Vagina (tissue), 2 donors: ENCODE measurements at regions not wholly inside any gene's neighbourhood (a gene's known extent, or its start where the extent isn't known, plus 50 kb on each side); places are given as distances from the start of the nearest gene placed in this dataset.

Experiments used
- CTCF ChIP-seq, 3 experiments: fragments of 450-650 bp in 2 of 3; fragments of 200-600 bp in 1 of 3; sonication (generic) in 1 of 3; IDR thresholded peaks; one replicate each; pipeline ENCODE4 v1.5.1; 2017 to 2019; ENCODE audit warnings: antibody characterized with exemption in 3 of 3, mild to moderate bottlenecking in 2 of 3, moderate library complexity in 2 of 3
- POLR2A ChIP-seq, 2 donors: fragments of 450-650 bp; IDR thresholded peaks; one replicate each; pipeline ENCODE4 v1.6.1; 2017; ENCODE audit warnings: antibody characterized with exemption in 2 of 2, mild to moderate bottlenecking in 2 of 2, moderate library complexity in 2 of 2
- POLR2AphosphoS5 ChIP-seq, 2 donors: sonication (generic); formaldehyde crosslinking; IDR thresholded peaks; one replicate each; pipeline ENCODE4 v1.9.0; 2017; ENCODE audit warnings: antibody characterized with exemption in 2 of 2, mild to moderate bottlenecking in 2 of 2, low read depth in 1 of 2; ENCODE audit not compliant: insufficient read depth in 1 of 2

DNA sequence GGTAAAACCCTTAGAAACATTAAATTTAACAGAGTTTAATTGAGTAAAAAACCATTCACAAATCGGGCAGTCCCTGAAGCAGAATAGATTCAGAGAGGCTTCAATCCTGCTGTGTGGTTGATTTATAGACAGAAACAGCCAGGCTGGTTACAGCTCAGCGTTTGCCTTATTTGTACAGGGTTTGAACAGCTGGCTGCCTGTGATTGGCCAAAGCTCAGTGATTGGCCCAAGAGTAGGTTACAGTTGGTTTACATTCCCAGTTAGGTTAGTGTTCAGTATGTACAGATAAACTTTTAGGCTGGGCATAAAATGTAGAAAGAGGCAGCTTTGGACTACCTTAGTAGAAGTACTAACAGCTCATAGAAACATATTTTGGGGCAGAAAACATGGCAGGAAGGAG, 210.4 kb upstream of the ELAC2 start:
- TF ChIP-seq CTCF (IDR thresholded peaks at IDR 0.05) (no peak), POLR2A (IDR thresholded peaks at IDR 0.05) (no peak), POLR2AphosphoS5 (IDR thresholded peaks at IDR 0.05; ENCODE audit: insufficient read depth in 1 of 2, low read depth in 1 of 2) (no peak)
